H9 (cell line): ENCODE measurements at regions not wholly inside any gene's neighbourhood (a gene's known extent, or its start where the extent isn't known, plus 50 kb on each side); places are given as distances from the start of the nearest gene placed in this dataset.

Experiments used
- DNase-seq: peaks from one replicate; pipeline ENCODE4 v3.0.0-alpha.2; 2017
- H2AFZ ChIP-seq: one replicate; pipeline ENCODE4 v1.6.1; 2013; ENCODE audit warnings: mild to moderate bottlenecking, low read length, control low read depth, moderate library complexity
- H2AK5ac ChIP-seq: 2 replicates; pipeline ENCODE4 v1.6.1; 2013; ENCODE audit warnings: low read length, control low read depth, mixed read lengths; ENCODE audit not compliant: insufficient read length
- H2BK120ac ChIP-seq: one replicate; pipeline ENCODE4 v1.6.1; 2013; ENCODE audit warnings: low read depth, mild to moderate bottlenecking, low read length, control low read depth, inconsistent platforms; ENCODE audit not compliant: poor library complexity, severe bottlenecking
- H2BK12ac ChIP-seq: 2 replicates; pipeline ENCODE4 v1.6.1; 2013; ENCODE audit warnings: low read length, control low read depth, mixed read lengths, low read depth; ENCODE audit not compliant: insufficient read length
- H2BK15ac ChIP-seq: 2 replicates; pipeline ENCODE4 v1.6.1; 2013; ENCODE audit warnings: low read depth, low read length, control low read depth
- H2BK20ac ChIP-seq: one replicate; pipeline ENCODE4 v1.6.1; 2013; ENCODE audit warnings: low read depth, mild to moderate bottlenecking, low read length, control low read depth, inconsistent platforms; ENCODE audit not compliant: poor library complexity, severe bottlenecking
- H2BK5ac ChIP-seq: 2 replicates; pipeline ENCODE4 v1.6.1; 2013; ENCODE audit warnings: low read length, control low read depth, mixed read lengths; ENCODE audit not compliant: insufficient read length
- H3K14ac ChIP-seq: 2 replicates; pipeline ENCODE4 v1.6.1; 2013; ENCODE audit warnings: low read length, control low read depth; ENCODE audit not compliant: insufficient read depth
- H3K18ac ChIP-seq: 2 replicates; pipeline ENCODE4 v1.6.1; 2013; ENCODE audit warnings: low read depth, mild to moderate bottlenecking, mixed read lengths, low read length, control low read depth; ENCODE audit not compliant: insufficient read length
- H3K23ac ChIP-seq: 2 replicates; pipeline ENCODE4 v1.6.1; 2013; ENCODE audit warnings: low read length, control low read depth, mixed read lengths, low read depth; ENCODE audit not compliant: insufficient read length
- H3K23me2 ChIP-seq: 2 replicates; pipeline ENCODE4 v1.6.1; 2013; ENCODE audit warnings: low read depth, mild to moderate bottlenecking, mixed read lengths, low read length, control low read depth; ENCODE audit not compliant: insufficient read length, poor library complexity, severe bottlenecking
- H3K27ac ChIP-seq: 2 replicates; pipeline ENCODE4 v1.5.1; 2013; ENCODE audit warnings: low read length, control low read depth, mixed read lengths, low read depth; ENCODE audit not compliant: insufficient read length
- H3K27me3 ChIP-seq: 2 replicates; pipeline ENCODE4 v1.6.1; 2013; ENCODE audit warnings: low read length, control low read depth, inconsistent platforms; ENCODE audit not compliant: insufficient read depth
- H3K4ac ChIP-seq: 2 replicates; pipeline ENCODE4 v1.6.1; 2013; ENCODE audit warnings: low read depth, mild to moderate bottlenecking, control low read depth, inconsistent platforms, low read length, moderate library complexity
- H3K4me1 ChIP-seq: 2 replicates; pipeline ENCODE4 v1.6.1; 2013; ENCODE audit warnings: low read length, control low read depth, inconsistent platforms; ENCODE audit not compliant: insufficient read depth
- H3K4me2 ChIP-seq: 2 replicates; pipeline ENCODE4 v1.6.1; 2013; ENCODE audit warnings: low read length, control low read depth, mixed read lengths; ENCODE audit not compliant: insufficient read length, insufficient read depth
- H3K56ac ChIP-seq: 2 replicates; pipeline ENCODE4 v1.6.1; 2013; ENCODE audit warnings: low read depth, mild to moderate bottlenecking, mixed read lengths, low read length, control low read depth; ENCODE audit not compliant: insufficient read length
- H3K79me1 ChIP-seq: 2 replicates; pipeline ENCODE4 v1.6.1; 2013; ENCODE audit warnings: low read depth, mild to moderate bottlenecking, moderate library complexity, low read length, control low read depth, inconsistent platforms; ENCODE audit not compliant: insufficient read depth, poor library complexity, severe bottlenecking
- H3K79me2 ChIP-seq: 2 replicates; pipeline ENCODE4 v1.6.1; 2013; ENCODE audit warnings: low read length, control low read depth, inconsistent platforms; ENCODE audit not compliant: insufficient read depth
- H3K9ac ChIP-seq: 2 replicates; pipeline ENCODE4 v1.6.1; 2013; ENCODE audit warnings: low read length, control low read depth, mixed read lengths; ENCODE audit not compliant: insufficient read length; ENCODE audit errors: extremely low read depth
- H3K9me3 ChIP-seq: one replicate; pipeline ENCODE4 v1.6.1; 2013; ENCODE audit warnings: low read depth, low read length, inconsistent platforms; ENCODE audit not compliant: control insufficient read depth
- H3T11ph ChIP-seq: one replicate; pipeline ENCODE4 v1.6.1; 2013; ENCODE audit warnings: mild to moderate bottlenecking, low read length, control low read depth, inconsistent platforms
- H4K20me1 ChIP-seq: one replicate; pipeline ENCODE4 v1.6.1; 2013; ENCODE audit not compliant: control insufficient read depth, insufficient read length, insufficient read depth
- H4K5ac ChIP-seq: 2 replicates; pipeline ENCODE4 v1.6.1; 2013; ENCODE audit warnings: low read depth, mild to moderate bottlenecking, mixed read lengths, low read length, control low read depth; ENCODE audit not compliant: insufficient read length
- H4K8ac ChIP-seq: replicated peaks from 2 replicates; pipeline ENCODE4 v1.6.1; 2013; ENCODE audit warnings: low read length, control low read depth, mixed read lengths, low read depth; ENCODE audit not compliant: insufficient read length
- H4K91ac ChIP-seq: 2 replicates; pipeline ENCODE4 v1.6.1; 2013; ENCODE audit warnings: low read depth, mild to moderate bottlenecking, moderate library complexity, mixed read lengths, low read length, control low read depth; ENCODE audit not compliant: insufficient read length
- H3K27ac Mint-ChIP-seq, 3 experiments: 2 replicates in 2 of 3; 3 replicates in 1 of 3; pipeline ENCODE4 v1.8.0; 2020 to 2021; ENCODE audit warnings: mixed read lengths in 3 of 3, mild to moderate bottlenecking in 1 of 3, moderate library complexity in 1 of 3
- H3K27me3 Mint-ChIP-seq: 2 replicates; pipeline ENCODE4 v1.8.0; 2021; ENCODE audit warnings: low read depth, mild to moderate bottlenecking, moderate library complexity, mixed read lengths
- H3K36me3 Mint-ChIP-seq, 3 experiments: 2 replicates in 2 of 3; 3 replicates in 1 of 3; pipeline ENCODE4 v1.8.0; 2020 to 2021; ENCODE audit warnings: low read depth in 3 of 3, mixed read lengths in 3 of 3; ENCODE audit not compliant: insufficient read depth in 1 of 3
- H3K4me1 Mint-ChIP-seq, 2 experiments: 2 replicates each; pipeline ENCODE4 v1.8.0; 2020; ENCODE audit warnings: mixed read lengths in 2 of 2
- H3K4me3 Mint-ChIP-seq, 2 experiments: 2 replicates in 1 of 2; 3 replicates in 1 of 2; pipeline ENCODE4 v1.8.0; 2020 to 2021; ENCODE audit warnings: mild to moderate bottlenecking in 2 of 2, mixed read lengths in 2 of 2, moderate library complexity in 1 of 2
- H3K9me3 Mint-ChIP-seq, 2 experiments: 2 replicates in 1 of 2; 3 replicates in 1 of 2; pipeline ENCODE4 v1.8.0; 2020; ENCODE audit warnings: mild to moderate bottlenecking in 2 of 2, mixed read lengths in 2 of 2, moderate library complexity in 1 of 2
- WGBS: extraction: QIAGEN DNeasy Blood & Tissue Kit; methylation state at CpG from one replicate; pipeline ENCODE4 v1.1.7; 2013; ENCODE audit warnings: missing lambda C conversion rate, low lambda C conversion rate, mixed read lengths; ENCODE audit not compliant: insufficient read length; ENCODE audit errors: extremely low coverage; 5-methylcytosine and 5-hydroxymethylcytosine counted together
- TF ChIP-seq, protein P1 (sequence below): fragments of 200-600 bp; sonication (generic); conservative IDR thresholded peaks from 3 replicates; pipeline ENCODE4 v1.8.0; 2021; ENCODE audit warnings: antibody characterized with exemption, mild to moderate bottlenecking

- TF ChIP-seq, protein P1, sequence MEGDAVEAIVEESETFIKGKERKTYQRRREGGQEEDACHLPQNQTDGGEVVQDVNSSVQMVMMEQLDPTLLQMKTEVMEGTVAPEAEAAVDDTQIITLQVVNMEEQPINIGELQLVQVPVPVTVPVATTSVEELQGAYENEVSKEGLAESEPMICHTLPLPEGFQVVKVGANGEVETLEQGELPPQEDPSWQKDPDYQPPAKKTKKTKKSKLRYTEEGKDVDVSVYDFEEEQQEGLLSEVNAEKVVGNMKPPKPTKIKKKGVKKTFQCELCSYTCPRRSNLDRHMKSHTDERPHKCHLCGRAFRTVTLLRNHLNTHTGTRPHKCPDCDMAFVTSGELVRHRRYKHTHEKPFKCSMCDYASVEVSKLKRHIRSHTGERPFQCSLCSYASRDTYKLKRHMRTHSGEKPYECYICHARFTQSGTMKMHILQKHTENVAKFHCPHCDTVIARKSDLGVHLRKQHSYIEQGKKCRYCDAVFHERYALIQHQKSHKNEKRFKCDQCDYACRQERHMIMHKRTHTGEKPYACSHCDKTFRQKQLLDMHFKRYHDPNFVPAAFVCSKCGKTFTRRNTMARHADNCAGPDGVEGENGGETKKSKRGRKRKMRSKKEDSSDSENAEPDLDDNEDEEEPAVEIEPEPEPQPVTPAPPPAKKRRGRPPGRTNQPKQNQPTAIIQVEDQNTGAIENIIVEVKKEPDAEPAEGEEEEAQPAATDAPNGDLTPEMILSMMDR: no peak
- Histone ChIP-seq H2BK15ac (no peak overlapping the region), H2BK5ac (no peak overlapping the region), H3K4me2 (no peak overlapping the region), H2BK120ac (no peak overlapping the region), H3K56ac (no peak overlapping the region), H4K91ac (no peak overlapping the region), H2AK5ac (no peak overlapping the region), H3K18ac (no peak overlapping the region), H3K79me2 (no peaks in the 10 kb centered on the region), H4K8ac (no peak overlapping the region), H3K23me2 (no peaks in the 10 kb centered on the region), H2BK12ac (no peak overlapping the region), H3K9me3 (no peaks in the 10 kb centered on the region), H3K14ac (no peak overlapping the region), H3K79me1 (no peaks in the 10 kb centered on the region), H2BK20ac (no peak overlapping the region), H3K27me3 (no peaks in the 10 kb centered on the region), H3K9ac (no peak overlapping the region), H3K23ac (no peak overlapping the region), H3K4ac (no peak overlapping the region), H3T11ph (no peak overlapping the region), H4K5ac (no peak overlapping the region), H2AFZ (no peak overlapping the region), H3K27ac (no peak overlapping the region), H3K4me1 (0 out of 2 replicates have a peak, but pooled peaks cover 4% of the 10 kb centered on the region), H4K20me1 (no peaks in the 10 kb centered on the region)
- H3K27ac Mint-ChIP-seq: no peak overlapping the region
- no peak for DNase-seq
- H3K4me1 Mint-ChIP-seq: peaks cover 6 to 16% of the 10 kb centered on the region in 2 experiments
- H3K27me3 Mint-ChIP-seq: peaks cover 4% of the 10 kb centered on the region; the same call in 1 of the 2 replicates
- no peak overlapping the region for H3K4me3 Mint-ChIP-seq
- H3K9me3 Mint-ChIP-seq: no peaks in the 10 kb centered on the region
- H3K36me3 Mint-ChIP-seq: no peaks in the 10 kb centered on the region
- no CpG with 5 or more reads among the region's 11 CpGs for WGBS
Measured at GRCh38 chr5:135713161-135713915, 121.1 kb upstream of the SLC25A48 start.
